AG09309 (cell line): ENCODE measurements at regions not wholly inside any gene's neighbourhood (a gene's known extent, or its start where the extent isn't known, plus 50 kb on each side); places are given as distances from the start of the nearest gene placed in this dataset.

ENCODE experiments used
- DNase-seq: peaks from one replicate; pipeline ENCODE4 v3.0.0-alpha.2; 2010; ENCODE audit warnings: low read depth
- H3K4me3 ChIP-seq: 2 replicates; pipeline ENCODE4 v1.5.1; 2011; ENCODE audit warnings: mild to moderate bottlenecking, low read depth, low read length, moderate library complexity; ENCODE audit not compliant: control insufficient read depth
- CTCF ChIP-seq: IDR thresholded peaks from 2 replicates; pipeline ENCODE4 v1.5.1; 2011; ENCODE audit warnings: mild to moderate bottlenecking, low read depth, low read length, inconsistent platforms; ENCODE audit not compliant: insufficient read depth, control insufficient read depth; ENCODE audit errors: missing control alignments

GRCh38 chr7:52518869-52519268 is 516.6 kb upstream of the POM121L12 start:
- no peak overlapping the region for H3K4me3 ChIP-seq
- no peak for TF ChIP-seq CTCF
- no peak for DNase-seq

DNA sequence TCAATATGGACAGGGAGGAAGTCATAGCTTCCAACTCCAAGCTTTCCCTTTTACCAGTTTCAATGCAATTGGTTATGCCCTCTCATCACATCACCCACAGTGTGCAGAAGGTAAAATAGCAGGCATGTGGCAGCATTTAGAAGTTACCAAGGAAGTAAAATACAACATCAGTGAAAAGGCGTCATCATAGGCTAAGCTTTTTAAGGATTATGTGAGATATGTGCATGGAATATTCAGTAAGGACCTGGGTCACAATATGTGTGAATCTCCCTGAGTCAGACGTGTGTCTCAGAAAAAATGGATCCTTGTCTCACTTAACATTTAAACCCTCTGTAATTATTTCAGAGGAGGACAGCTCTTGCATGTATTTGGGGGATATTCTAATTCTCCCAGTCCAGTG is 522.8 kb upstream of the POM121L12 start:
- no peak overlapping the region for H3K4me3 ChIP-seq
- DNase-seq = no peak
- no peak for TF ChIP-seq CTCF

DNA sequence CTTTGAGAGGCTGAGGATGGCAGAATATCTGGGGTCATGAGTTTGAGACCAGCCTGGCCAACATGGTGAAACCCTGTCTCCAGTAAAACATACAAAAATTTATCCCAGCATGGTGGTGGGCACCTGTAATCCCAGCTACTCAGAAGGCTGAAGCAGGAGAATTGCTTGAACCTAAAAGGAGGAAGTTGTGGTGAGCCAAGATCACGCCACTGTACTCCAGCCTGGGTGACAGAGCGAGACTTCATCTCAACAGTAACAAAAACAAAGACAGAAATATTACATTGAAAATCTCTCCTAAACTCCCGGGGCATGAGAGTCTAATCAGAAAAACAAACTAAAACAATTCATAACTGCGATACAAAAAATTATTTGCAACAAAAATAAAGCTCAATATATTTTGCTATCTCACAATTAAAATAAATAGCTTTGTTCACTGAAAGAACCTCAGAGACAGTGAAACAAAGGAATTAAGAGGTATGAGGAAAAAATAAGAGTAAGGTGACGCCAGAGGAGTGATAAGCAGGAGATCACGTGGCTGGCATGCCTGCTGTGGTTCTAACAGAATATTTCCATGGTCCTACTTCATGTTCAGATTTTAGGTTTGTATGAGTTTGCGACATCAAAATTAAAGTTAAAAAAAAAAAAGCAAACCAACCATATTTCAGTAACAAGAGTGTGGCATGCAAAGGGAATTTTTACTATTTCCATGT is 527.7 kb upstream of the POM121L12 start:
- DNase-seq = no peak
- TF ChIP-seq CTCF = no peak
- H3K4me3 ChIP-seq = no peak overlapping the region

DNA sequence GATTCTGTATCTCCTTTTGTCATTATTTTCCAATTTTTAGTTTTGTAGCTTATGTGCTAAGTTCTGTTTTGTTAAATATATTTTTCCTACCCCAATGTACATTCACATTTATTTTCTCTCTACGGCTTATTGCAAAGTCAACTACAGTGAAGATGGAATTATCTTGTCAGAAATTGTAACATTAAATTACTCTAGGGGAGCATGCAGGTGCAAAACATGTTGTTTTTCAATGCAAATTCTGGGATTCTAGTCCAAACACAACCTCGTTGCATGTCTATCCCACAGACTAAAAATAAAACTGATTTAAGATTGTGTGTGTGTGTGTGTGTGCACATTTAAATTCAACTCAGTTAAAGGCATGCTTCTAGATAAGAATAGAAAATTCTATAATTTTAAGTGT is 529.1 kb upstream of the POM121L12 start:
- TF ChIP-seq CTCF = no peak
- H3K4me3 ChIP-seq = no peak overlapping the region
- DNase-seq = no peak

- H3K4me3 ChIP-seq = no peak overlapping the region
- TF ChIP-seq CTCF = no peak
- no peak for DNase-seq
Observed at GRCh38 chr7:52504561-52504960, 530.9 kb upstream of the POM121L12 start.

DNA sequence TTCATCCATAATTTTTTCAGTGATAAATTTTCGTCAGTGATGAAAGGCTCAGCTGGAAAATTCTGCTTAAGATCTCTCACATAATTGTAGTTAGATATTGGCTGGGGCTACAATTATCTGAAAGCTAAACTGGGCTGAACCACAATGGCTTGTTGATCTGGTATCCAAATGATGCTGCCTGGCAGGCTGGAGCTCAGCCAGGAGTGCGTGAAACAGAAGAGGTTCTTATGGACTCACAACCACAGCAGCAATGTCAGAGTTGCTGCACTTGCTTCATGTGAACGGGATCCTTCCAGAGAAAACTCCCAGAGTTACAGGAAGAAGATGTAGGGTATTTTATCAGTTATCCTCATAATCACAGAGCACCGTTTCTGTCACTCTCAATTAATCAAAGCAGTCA is 533.2 kb upstream of the POM121L12 start:
- H3K4me3 ChIP-seq = no peak overlapping the region
- no peak for TF ChIP-seq CTCF
- no peak for DNase-seq
